Activated B cell treated with CpG ODN at 0.5 μM for 24 hours (primary cell): ENCODE measurements at regions not wholly inside any gene's neighbourhood (a gene's known extent, or its start where the extent isn't known, plus 50 kb on each side); places are given as distances from the start of the nearest gene placed in this dataset.

Experiments used
- ATAC-seq: fragments of 200-7000 bp; cut with Tn5 transposase; one replicate; pipeline ENCODE4 v1.10.0; 2021; ENCODE audit warnings: low read depth, mild to moderate bottlenecking, moderate library complexity
- CTCF ChIA-PET: fragments of 350-600 bp; sonication (Branson Sonifier 250); formaldehyde crosslinking; loops from one replicate; lab custom pipeline; 2021; ENCODE audit warnings: antibody characterized with exemption; lab: Charles Lee
- POLR2A ChIA-PET: fragments of 350-600 bp; sonication (Branson Sonifier 250); formaldehyde crosslinking; loops from one replicate; lab custom pipeline; 2021; ENCODE audit warnings: antibody characterized with exemption; lab: Charles Lee
- DNase-seq: peaks from one replicate; pipeline ENCODE4 v3.0.0; 2022
- H3K27ac Mint-ChIP-seq: one replicate; pipeline ENCODE4 v1.8.0; 2020; ENCODE audit warnings: mixed read lengths
- H3K27me3 Mint-ChIP-seq: one replicate; pipeline ENCODE4 v1.8.0; 2021; ENCODE audit warnings: mixed read lengths
- H3K36me3 Mint-ChIP-seq: one replicate; pipeline ENCODE4 v1.8.0; 2021; ENCODE audit warnings: low read depth, mixed read lengths
- H3K4me1 Mint-ChIP-seq: one replicate; pipeline ENCODE4 v1.8.0; 2021; ENCODE audit warnings: mixed read lengths
- H3K4me3 Mint-ChIP-seq: one replicate; pipeline ENCODE4 v1.8.0; 2020; ENCODE audit warnings: mild to moderate bottlenecking, mixed read lengths
- H3K9me3 Mint-ChIP-seq: one replicate; pipeline ENCODE4 v1.8.0; 2020; ENCODE audit warnings: mixed read lengths
- CTCF ChIP-seq: fragments of 200-600 bp; IDR thresholded peaks from one replicate; pipeline ENCODE4 v1.8.0; 2022; ENCODE audit warnings: antibody characterized with exemption, mild to moderate bottlenecking
- intact Hi-C: fragments of 100-400 bp; cut with micrococcal nuclease; formaldehyde crosslinking; loops from one replicate; pipeline ENCODE4 v1.15.1; 2024

- H3K27me3 Mint-ChIP-seq = no peaks in the 10 kb centered on the region
- no peaks in the 10 kb centered on the region for H3K4me1 Mint-ChIP-seq
- H3K36me3 Mint-ChIP-seq = no peaks in the 10 kb centered on the region
- no peak for DNase-seq
- ChIA-PET CTCF (no interaction called here), POLR2A (no interaction called here)
- H3K4me3 Mint-ChIP-seq = no peak overlapping the region
- ATAC-seq = no peak
- intact Hi-C loops = no loop called here
- H3K27ac Mint-ChIP-seq = no peak overlapping the region
- no peak for TF ChIP-seq CTCF
- peaks cover 3% of the 10 kb centered on the region for H3K9me3 Mint-ChIP-seq
Observed at GRCh38 chr1:224864006-224864405, 65.5 kb upstream of the DNAH14 start.

- Mint-ChIP-seq H3K4me1 (no peaks in the 10 kb centered on the region), H3K36me3 (no peaks in the 10 kb centered on the region), H3K4me3 (no peak overlapping the region), H3K27me3 (no peaks in the 10 kb centered on the region), H3K9me3 (peaks cover 3% of the 10 kb centered on the region), H3K27ac (no peak overlapping the region)
- POLR2A ChIA-PET = no interaction called here
- ATAC-seq = no peak
- no peak for DNase-seq
- no peak for TF ChIP-seq CTCF
- CTCF ChIA-PET = no interaction called here
- intact Hi-C loops = no loop called here
Observed at GRCh38 chr1:224865510-224865909, 64.0 kb upstream of the DNAH14 start.

GRCh38 chr1:224866940-224867339, 62.5 kb upstream of the DNAH14 start:
- peaks cover 3% of the 10 kb centered on the region for H3K9me3 Mint-ChIP-seq
- no peaks in the 10 kb centered on the region for H3K36me3 Mint-ChIP-seq
- CTCF ChIA-PET = no interaction called here
- ATAC-seq = no peak
- no peak for TF ChIP-seq CTCF
- DNase-seq = no peak
- no peaks in the 10 kb centered on the region for H3K4me1 Mint-ChIP-seq
- H3K27me3 Mint-ChIP-seq = no peaks in the 10 kb centered on the region
- POLR2A ChIA-PET = no interaction called here
- H3K27ac Mint-ChIP-seq = no peak overlapping the region
- intact Hi-C loops = no loop called here
- H3K4me3 Mint-ChIP-seq = no peak overlapping the region

- no peak for ATAC-seq
- DNase-seq = no peak
- ChIA-PET POLR2A (no interaction called here), CTCF (no interaction called here)
- Mint-ChIP-seq H3K9me3 (peaks cover 3% of the 10 kb centered on the region), H3K4me3 (no peak overlapping the region), H3K27ac (no peak overlapping the region), H3K27me3 (no peaks in the 10 kb centered on the region), H3K4me1 (no peaks in the 10 kb centered on the region), H3K36me3 (no peaks in the 10 kb centered on the region)
- intact Hi-C loops = no loop called here
- TF ChIP-seq CTCF = no peak
Observed at GRCh38 chr1:224867715-224868114, 61.8 kb upstream of the DNAH14 start.

GRCh38 chr1:224872832-224873433, 56.5 kb upstream of the DNAH14 start:
- Mint-ChIP-seq H3K36me3 (no peaks in the 10 kb centered on the region), H3K27ac (no peak overlapping the region), H3K27me3 (peaks cover 10% of the 10 kb centered on the region), H3K4me1 (no peaks in the 10 kb centered on the region), H3K4me3 (no peak overlapping the region), H3K9me3 (no peaks in the 10 kb centered on the region)
- ATAC-seq (no peak), DNase-seq (no peak)
- POLR2A ChIA-PET = no interaction called here
- no peak for TF ChIP-seq CTCF
- intact Hi-C loops = no loop called here
- CTCF ChIA-PET = no interaction called here
